ENCODE measurements at regions not wholly inside any gene's neighbourhood (a gene's known extent, or its start where the extent isn't known, plus 50 kb on each side); places are given as distances from the start of the nearest gene placed in this dataset.

DNA sequence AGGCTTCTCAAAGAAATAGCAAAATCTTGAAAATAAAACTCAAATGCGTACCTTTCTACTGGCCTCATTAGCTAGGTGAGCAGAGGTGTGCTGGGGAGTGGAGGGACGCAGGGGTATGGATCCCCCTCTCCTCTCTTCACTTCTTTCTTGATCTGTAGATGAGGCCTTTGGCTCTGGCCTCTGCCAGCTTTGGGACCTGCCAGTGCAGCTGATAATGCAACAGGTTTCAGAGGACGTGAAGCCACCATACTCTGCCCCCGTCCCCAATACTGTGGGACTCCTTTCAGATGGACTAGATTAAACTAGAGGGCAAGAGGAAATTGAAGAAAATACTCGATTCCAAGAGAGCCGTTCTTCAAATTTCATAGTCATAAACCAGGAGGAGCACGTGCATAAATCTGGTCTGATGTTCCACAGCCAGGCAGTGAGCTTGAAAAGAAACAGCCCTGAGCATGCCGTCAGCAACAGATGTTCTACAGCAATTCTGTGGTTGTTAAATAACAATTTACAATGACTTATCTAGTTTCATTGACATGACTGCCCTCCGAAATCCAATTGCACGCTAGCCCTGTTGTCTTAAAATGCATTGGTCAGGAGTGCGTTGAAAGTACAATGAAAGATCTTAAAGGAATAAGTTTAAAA is 245.3 kb upstream of the FOXQ1 start:
- Histone ChIP-seq H3K4me1 (ENCODE audit: insufficient read depth, low read length) (no peaks in the 10 kb centered on the region), H3K79me2 (ENCODE audit: insufficient read depth, low read length) (no peaks in the 10 kb centered on the region), H4K20me1 (ENCODE audit: insufficient read depth, low read length) (no peaks in the 10 kb centered on the region), H3K4me3 (ENCODE audit: low read depth in 1 of 2, low read length in 2 of 2) (no peak overlapping the region), H3K9me3 (ENCODE audit: insufficient read depth, low read length, severe bottlenecking) (no peaks in the 10 kb centered on the region), H2AFZ (ENCODE audit: low read depth, low read length) (no peak overlapping the region), H3K9ac (ENCODE audit: low read depth, low read length) (no peak overlapping the region), H3K27me3 (ENCODE audit: insufficient read depth, low read length, poor library complexity) (peaks cover 13% of the 10 kb centered on the region), H3K27ac (ENCODE audit: low read length) (no peak overlapping the region), H3K4me2 (ENCODE audit: insufficient read depth, low read length) (no peak overlapping the region), H3K36me3 (ENCODE audit: insufficient read depth, low read length) (no peaks in the 10 kb centered on the region)
- ATAC-seq (ENCODE audit: insufficient read depth, low read depth) = no peak
- DNase-seq = no peak
- no peak for TF ChIP-seq EZH2 (IDR thresholded peaks at IDR 0.05; ENCODE audit: borderline replicate concordance, low read depth, low read length, severe bottlenecking)
- TF ChIP-seq, protein P1, sequence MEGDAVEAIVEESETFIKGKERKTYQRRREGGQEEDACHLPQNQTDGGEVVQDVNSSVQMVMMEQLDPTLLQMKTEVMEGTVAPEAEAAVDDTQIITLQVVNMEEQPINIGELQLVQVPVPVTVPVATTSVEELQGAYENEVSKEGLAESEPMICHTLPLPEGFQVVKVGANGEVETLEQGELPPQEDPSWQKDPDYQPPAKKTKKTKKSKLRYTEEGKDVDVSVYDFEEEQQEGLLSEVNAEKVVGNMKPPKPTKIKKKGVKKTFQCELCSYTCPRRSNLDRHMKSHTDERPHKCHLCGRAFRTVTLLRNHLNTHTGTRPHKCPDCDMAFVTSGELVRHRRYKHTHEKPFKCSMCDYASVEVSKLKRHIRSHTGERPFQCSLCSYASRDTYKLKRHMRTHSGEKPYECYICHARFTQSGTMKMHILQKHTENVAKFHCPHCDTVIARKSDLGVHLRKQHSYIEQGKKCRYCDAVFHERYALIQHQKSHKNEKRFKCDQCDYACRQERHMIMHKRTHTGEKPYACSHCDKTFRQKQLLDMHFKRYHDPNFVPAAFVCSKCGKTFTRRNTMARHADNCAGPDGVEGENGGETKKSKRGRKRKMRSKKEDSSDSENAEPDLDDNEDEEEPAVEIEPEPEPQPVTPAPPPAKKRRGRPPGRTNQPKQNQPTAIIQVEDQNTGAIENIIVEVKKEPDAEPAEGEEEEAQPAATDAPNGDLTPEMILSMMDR (IDR thresholded peaks at IDR 0.05; ENCODE audit: borderline replicate concordance, extremely low read depth, low read length, poor library complexity, severe bottlenecking) = no peak

DNA sequence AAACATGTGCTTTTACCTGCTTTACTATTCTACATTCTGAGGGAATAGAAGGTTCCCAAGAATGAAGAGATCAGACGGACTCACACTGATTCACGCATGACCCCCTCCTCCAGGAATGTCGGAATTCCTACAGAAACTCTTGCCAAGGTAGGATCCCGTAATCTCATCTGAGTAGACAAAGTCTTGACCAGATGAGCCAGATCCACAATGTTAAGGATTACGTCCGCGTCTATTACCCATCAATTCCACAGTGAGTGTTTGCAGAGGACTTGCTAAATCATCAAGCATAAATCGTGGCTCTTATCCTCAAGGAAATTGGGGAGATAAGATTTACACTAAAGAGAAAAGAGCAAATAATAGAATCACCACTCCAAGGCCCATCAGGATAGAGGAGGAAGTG is 245.9 kb upstream of the FOXQ1 start:
- no peak overlapping the region for H3K4me2 ChIP-seq (ENCODE audit: insufficient read depth, low read length)
- no peaks in the 10 kb centered on the region for H4K20me1 ChIP-seq (ENCODE audit: insufficient read depth, low read length)
- peaks cover 13% of the 10 kb centered on the region for H3K27me3 ChIP-seq (ENCODE audit: insufficient read depth, low read length, poor library complexity)
- no peaks in the 10 kb centered on the region for H3K4me1 ChIP-seq (ENCODE audit: insufficient read depth, low read length)
- H2AFZ ChIP-seq (ENCODE audit: low read depth, low read length) = no peak overlapping the region
- no peak for DNase-seq
- H3K4me3 ChIP-seq (ENCODE audit: low read depth in 1 of 2, low read length in 2 of 2) = no peak overlapping the region
- no peaks in the 10 kb centered on the region for H3K36me3 ChIP-seq (ENCODE audit: insufficient read depth, low read length)
- no peak for ATAC-seq (ENCODE audit: insufficient read depth, low read depth)
- TF ChIP-seq, protein P1 (IDR thresholded peaks at IDR 0.05; ENCODE audit: borderline replicate concordance, extremely low read depth, low read length, poor library complexity, severe bottlenecking) = no peak
- TF ChIP-seq EZH2 (IDR thresholded peaks at IDR 0.05; ENCODE audit: borderline replicate concordance, low read depth, low read length, severe bottlenecking) = no peak
- no peaks in the 10 kb centered on the region for H3K9me3 ChIP-seq (ENCODE audit: insufficient read depth, low read length, severe bottlenecking)
- no peak overlapping the region for H3K9ac ChIP-seq (ENCODE audit: low read depth, low read length)
- H3K79me2 ChIP-seq (ENCODE audit: insufficient read depth, low read length) = no peaks in the 10 kb centered on the region
- no peak overlapping the region for H3K27ac ChIP-seq (ENCODE audit: low read length)

DNA sequence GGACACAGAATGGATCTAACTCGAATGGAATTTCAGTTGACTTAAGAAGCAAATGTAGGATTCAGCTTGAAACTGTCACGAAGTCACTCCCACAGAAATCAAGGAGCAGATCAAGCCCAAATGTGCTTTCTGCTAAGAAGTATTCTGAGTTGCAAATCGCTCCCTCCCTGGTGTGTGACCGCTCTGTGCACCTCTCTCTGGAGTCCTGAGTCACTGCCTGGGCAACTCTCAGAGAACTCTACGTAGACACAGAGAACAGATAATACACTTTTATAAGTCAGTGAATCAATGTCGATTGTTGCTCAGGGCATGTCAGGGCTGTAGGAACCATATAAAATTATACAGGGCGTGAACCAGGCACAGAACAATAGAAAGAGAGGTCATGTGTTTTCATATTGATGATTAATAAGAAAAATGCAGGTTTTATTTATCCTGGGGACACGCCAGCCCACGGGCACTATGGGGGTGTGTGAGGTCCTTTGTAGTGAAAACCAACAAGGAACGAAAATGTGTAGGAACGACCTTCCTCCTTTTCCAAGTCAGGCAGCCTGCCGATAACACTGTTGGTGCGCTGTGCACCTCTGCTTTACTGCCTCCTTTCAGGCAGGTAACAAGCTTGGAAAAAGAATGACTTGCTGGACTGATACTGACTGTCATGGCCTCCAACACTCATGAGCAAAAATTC is 248.1 kb upstream of the FOXQ1 start:
- Histone ChIP-seq H3K9ac (ENCODE audit: low read depth, low read length) (no peak overlapping the region), H3K36me3 (ENCODE audit: insufficient read depth, low read length) (no peaks in the 10 kb centered on the region), H3K27ac (ENCODE audit: low read length) (no peak overlapping the region), H3K4me3 (ENCODE audit: low read depth in 1 of 2, low read length in 2 of 2) (no peak overlapping the region), H3K9me3 (ENCODE audit: insufficient read depth, low read length, severe bottlenecking) (no peaks in the 10 kb centered on the region), H2AFZ (ENCODE audit: low read depth, low read length) (no peak overlapping the region), H3K4me1 (ENCODE audit: insufficient read depth, low read length) (no peaks in the 10 kb centered on the region), H4K20me1 (ENCODE audit: insufficient read depth, low read length) (no peaks in the 10 kb centered on the region), H3K79me2 (ENCODE audit: insufficient read depth, low read length) (no peaks in the 10 kb centered on the region), H3K4me2 (ENCODE audit: insufficient read depth, low read length) (no peak overlapping the region), H3K27me3 (ENCODE audit: insufficient read depth, low read length, poor library complexity) (peaks cover 13% of the 10 kb centered on the region)
- DNase-seq (no peak), ATAC-seq (ENCODE audit: insufficient read depth, low read depth) (no peak)
- TF ChIP-seq, protein P1 (IDR thresholded peaks at IDR 0.05; ENCODE audit: borderline replicate concordance, extremely low read depth, low read length, poor library complexity, severe bottlenecking) = no peak
- TF ChIP-seq EZH2 (IDR thresholded peaks at IDR 0.05; ENCODE audit: borderline replicate concordance, low read depth, low read length, severe bottlenecking) = no peak

Data from DND-41 (cell line).